Rectal smooth muscle tissue (tissue), 1 donor: ENCODE measurements at regions not wholly inside any gene's neighbourhood (a gene's known extent, or its start where the extent isn't known, plus 50 kb on each side); places are given as distances from the start of the nearest gene placed in this dataset.

Experiments
- H3K27ac ChIP-seq: one replicate; pipeline ENCODE4 v1.7.0; 2013; ENCODE audit warnings: low read depth, low read length, inconsistent platforms
- H3K27me3 ChIP-seq: one replicate; pipeline ENCODE4 v1.7.0; 2013; ENCODE audit warnings: low read length; ENCODE audit not compliant: control insufficient read depth, insufficient read depth
- H3K36me3 ChIP-seq: one replicate; pipeline ENCODE4 v1.7.0; 2013; ENCODE audit warnings: low read length; ENCODE audit not compliant: control insufficient read depth, insufficient read depth
- H3K4me1 ChIP-seq: one replicate; pipeline ENCODE4 v1.7.0; 2013; ENCODE audit warnings: low read length; ENCODE audit not compliant: control insufficient read depth, insufficient read depth
- H3K4me3 ChIP-seq: one replicate; pipeline ENCODE4 v1.7.0; 2013; ENCODE audit warnings: low read length
- H3K9ac ChIP-seq: one replicate; pipeline ENCODE4 v1.7.0; 2013; ENCODE audit warnings: low read length

DNA sequence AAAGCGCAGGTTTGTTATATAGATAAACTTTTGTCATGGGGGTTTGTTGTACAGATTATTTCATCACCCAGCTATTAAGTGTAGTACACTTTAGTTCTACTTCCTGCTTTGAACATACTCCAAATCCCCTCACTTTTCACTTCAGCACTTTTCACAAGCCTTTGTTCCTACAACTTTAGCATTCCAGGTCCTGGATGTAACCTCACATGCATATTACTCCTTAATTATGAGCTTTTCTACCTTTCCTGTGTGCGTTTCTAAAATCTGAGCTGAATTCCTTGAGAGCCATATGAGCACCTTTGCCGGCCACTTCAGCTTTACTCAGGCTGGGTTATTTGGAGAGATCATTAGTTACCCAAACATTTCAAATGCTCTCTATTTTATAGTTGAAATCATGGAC is 179.2 kb upstream of the TNFAIP3 start:
- no peak overlapping the region for H3K9ac ChIP-seq
- H3K27ac ChIP-seq = no peak overlapping the region
- H3K27me3 ChIP-seq = no peaks in the 10 kb centered on the region
- no peak overlapping the region for H3K4me3 ChIP-seq
- H3K4me1 ChIP-seq = no peaks in the 10 kb centered on the region
- no peaks in the 10 kb centered on the region for H3K36me3 ChIP-seq

- Histone ChIP-seq H3K9ac (no peak overlapping the region), H3K36me3 (no peaks in the 10 kb centered on the region), H3K27ac (no peak overlapping the region), H3K27me3 (no peaks in the 10 kb centered on the region), H3K4me3 (no peak overlapping the region), H3K4me1 (no peaks in the 10 kb centered on the region)
Measured at GRCh38 chr6:137688230-137688971, 178.7 kb upstream of the TNFAIP3 start.

- Histone ChIP-seq H3K36me3 (no peaks in the 10 kb centered on the region), H3K4me1 (no peaks in the 10 kb centered on the region), H3K9ac (no peak overlapping the region), H3K4me3 (no peak overlapping the region), H3K27ac (no peak overlapping the region), H3K27me3 (no peaks in the 10 kb centered on the region)
Measured at GRCh38 chr6:137689377-137689776, 177.7 kb upstream of the TNFAIP3 start.

DNA sequence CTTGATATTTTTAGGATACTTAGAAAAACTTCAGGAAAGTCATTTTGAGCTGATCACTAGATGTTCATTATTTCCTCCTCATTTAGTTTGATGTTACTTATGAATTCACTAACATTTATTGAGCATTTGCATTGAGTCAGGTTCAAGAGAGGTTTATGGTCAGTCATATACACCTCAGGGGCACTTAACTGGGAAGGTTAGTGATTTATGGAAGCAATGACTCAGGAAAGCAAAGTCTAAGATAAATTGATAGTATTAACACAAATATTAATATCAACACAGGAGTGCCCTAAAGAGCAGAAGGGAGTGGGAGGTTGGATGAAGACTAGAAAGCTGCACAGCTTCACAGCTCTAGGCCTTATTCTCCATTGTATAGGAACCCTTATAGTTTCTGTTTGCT is 177.0 kb upstream of the TNFAIP3 start:
- H3K9ac ChIP-seq = no peak overlapping the region
- no peak overlapping the region for H3K27ac ChIP-seq

DNA sequence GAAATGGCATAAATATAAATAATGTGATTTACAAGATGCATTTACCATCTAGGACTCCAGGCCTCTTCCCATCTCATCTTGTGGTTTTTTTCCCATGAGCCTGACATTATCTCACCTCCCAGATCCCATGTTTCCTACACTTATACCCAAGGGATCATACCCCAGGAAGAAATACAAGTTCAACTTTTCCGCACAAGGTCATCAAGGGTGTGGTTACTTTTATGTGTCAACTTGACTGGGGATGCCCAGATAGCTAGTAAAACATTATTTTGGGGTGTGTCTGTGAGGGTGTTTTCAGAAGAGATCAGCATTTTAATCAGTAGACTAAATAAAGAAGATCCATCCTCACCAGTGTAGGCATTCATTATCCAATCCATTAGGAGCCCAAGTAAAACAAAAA is 176.3 kb upstream of the TNFAIP3 start:
- H3K36me3 ChIP-seq = no peaks in the 10 kb centered on the region
- no peak overlapping the region for H3K9ac ChIP-seq
- no peak overlapping the region for H3K4me3 ChIP-seq
- H3K27ac ChIP-seq = no peak overlapping the region
- H3K27me3 ChIP-seq = no peaks in the 10 kb centered on the region
- peaks cover 2% of the 10 kb centered on the region for H3K4me1 ChIP-seq

More for the DNA sequence above, 177.0 kb upstream of the TNFAIP3 start:
- Histone ChIP-seq H3K4me3 (no peak overlapping the region), H3K27me3 (no peaks in the 10 kb centered on the region), H3K36me3 (no peaks in the 10 kb centered on the region), H3K4me1 (no peaks in the 10 kb centered on the region)

DNA sequence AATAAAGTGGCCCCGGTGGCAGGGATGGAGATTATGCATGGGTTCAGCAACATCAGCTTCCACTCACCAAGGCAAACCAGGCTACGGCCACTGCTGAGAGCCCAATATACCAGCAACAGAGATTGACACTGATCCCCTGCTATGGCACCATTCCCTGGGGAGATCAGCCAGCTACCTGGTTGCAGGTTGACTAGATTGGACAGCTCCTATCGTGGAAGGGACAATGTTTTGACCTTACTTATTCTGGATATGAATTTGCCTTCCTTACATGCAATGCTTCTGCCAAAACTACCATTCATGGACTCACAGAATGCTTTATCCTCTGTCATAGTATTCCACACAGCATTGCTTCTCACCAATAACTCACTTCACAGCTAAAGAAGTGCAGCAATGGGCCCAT is 174.8 kb upstream of the TNFAIP3 start:
- Histone ChIP-seq H3K4me1 (peaks cover 3% of the 10 kb centered on the region), H3K36me3 (no peaks in the 10 kb centered on the region), H3K27ac (no peak overlapping the region), H3K9ac (no peak overlapping the region), H3K4me3 (no peak overlapping the region), H3K27me3 (no peaks in the 10 kb centered on the region)

DNA sequence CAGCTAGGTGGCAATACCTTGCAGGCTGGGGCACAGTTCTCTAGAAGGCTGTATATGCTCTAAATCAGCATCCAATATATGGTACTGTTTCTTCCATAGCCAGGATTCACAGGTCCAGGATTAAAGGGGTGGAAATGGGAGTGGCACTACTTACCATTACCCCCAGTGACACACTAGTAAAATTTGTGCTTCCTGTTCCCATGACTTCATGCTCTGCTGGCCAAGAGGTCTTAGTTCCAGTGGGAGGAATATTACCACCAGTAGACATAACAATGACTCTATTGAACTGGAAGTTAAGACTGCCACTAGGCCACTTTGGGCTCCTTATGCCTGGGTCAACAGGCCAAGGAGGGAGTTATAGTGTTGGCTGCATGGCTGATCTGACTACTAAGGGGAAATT is 174.3 kb upstream of the TNFAIP3 start:
- H3K27ac ChIP-seq = no peak overlapping the region
- H3K4me3 ChIP-seq = no peak overlapping the region
- no peaks in the 10 kb centered on the region for H3K27me3 ChIP-seq
- H3K36me3 ChIP-seq = no peaks in the 10 kb centered on the region
- peaks cover 5% of the 10 kb centered on the region for H3K4me1 ChIP-seq
- no peak overlapping the region for H3K9ac ChIP-seq

DNA sequence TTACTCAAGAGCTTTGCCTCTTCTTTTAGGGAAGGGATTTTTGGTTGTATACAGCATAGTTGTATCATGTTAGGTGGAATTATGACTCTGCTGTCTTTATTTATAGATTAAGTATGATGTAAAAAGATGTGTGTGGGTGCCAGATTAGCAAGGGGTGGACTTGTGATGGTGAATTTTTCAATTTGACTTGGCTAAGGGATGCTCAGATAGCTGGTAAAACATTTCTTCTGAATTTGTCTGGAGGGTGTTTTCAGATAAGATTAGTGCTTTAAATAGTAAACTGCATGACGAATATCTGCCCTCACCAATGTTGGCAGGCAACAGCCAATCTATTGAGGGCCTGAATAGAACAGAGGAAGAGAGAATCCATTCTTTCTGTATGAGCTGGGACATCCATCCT is 173.3 kb upstream of the TNFAIP3 start:
- Histone ChIP-seq H3K4me3 (no peak overlapping the region), H3K4me1 (peaks cover 5% of the 10 kb centered on the region), H3K9ac (no peak overlapping the region), H3K36me3 (no peaks in the 10 kb centered on the region), H3K27ac (no peak overlapping the region), H3K27me3 (no peaks in the 10 kb centered on the region)

- no peak overlapping the region for H3K9ac ChIP-seq
- no peaks in the 10 kb centered on the region for H3K36me3 ChIP-seq
- H3K4me1 ChIP-seq = peaks cover 5% of the 10 kb centered on the region
- no peak overlapping the region for H3K4me3 ChIP-seq
- no peaks in the 10 kb centered on the region for H3K27me3 ChIP-seq
- H3K27ac ChIP-seq = peak overlapping the region; percentile 44
Measured at GRCh38 chr6:137696765-137697164, 170.3 kb upstream of the TNFAIP3 start.

DNA sequence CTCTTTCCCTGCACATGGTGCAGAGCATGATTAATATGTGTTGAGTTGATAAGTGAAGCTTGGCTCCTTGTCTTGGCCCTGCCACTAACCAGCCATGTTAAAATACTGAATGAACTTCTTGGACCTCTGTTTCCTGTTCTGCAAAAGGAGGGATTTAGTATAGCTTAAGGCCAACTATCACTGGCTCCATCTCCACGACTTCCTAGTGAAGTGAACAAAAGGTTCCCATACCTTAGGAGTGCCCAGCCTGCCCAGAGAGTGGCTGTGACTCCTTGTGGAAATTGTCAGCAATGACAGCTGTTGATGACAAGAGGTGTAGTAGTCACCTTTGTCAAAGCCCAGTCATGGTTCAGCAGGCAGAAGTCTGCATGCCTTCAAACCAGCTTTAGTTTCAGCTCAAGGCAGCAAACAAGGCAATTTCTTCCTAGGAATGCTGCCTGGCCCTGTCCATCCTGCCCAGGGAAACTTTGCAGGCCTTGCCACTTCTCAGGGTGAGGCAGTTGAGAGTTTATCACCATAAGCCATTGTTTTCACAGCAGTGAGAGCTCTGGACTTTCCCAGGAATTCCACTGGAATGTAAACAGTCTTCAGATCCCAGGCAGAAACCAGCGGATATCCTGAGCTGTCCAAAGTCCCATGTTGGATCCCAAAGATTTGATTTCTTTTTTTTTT is 169.7 kb upstream of the TNFAIP3 start:
- no peak overlapping the region for H3K4me3 ChIP-seq
- no peak overlapping the region for H3K9ac ChIP-seq
- peaks cover 5% of the 10 kb centered on the region for H3K4me1 ChIP-seq
- no peaks in the 10 kb centered on the region for H3K36me3 ChIP-seq
- H3K27me3 ChIP-seq = no peaks in the 10 kb centered on the region
- H3K27ac ChIP-seq = peak overlapping the region; percentile 44

- peaks cover 5% of the 10 kb centered on the region for H3K4me1 ChIP-seq
- no peaks in the 10 kb centered on the region for H3K27me3 ChIP-seq
- no peak overlapping the region for H3K4me3 ChIP-seq
- H3K9ac ChIP-seq = no peak overlapping the region
- H3K27ac ChIP-seq = peak overlapping the region; percentile 34
- H3K36me3 ChIP-seq = no peaks in the 10 kb centered on the region
Measured at GRCh38 chr6:137698636-137699030, 168.4 kb upstream of the TNFAIP3 start.

GRCh38 chr6:137699031-137699683 is 167.9 kb upstream of the TNFAIP3 start:
- Histone ChIP-seq H3K27me3 (no peaks in the 10 kb centered on the region), H3K27ac (peak overlapping the region; percentile 34), H3K4me1 (peaks cover 5% of the 10 kb centered on the region), H3K4me3 (no peak overlapping the region), H3K36me3 (no peaks in the 10 kb centered on the region), H3K9ac (no peak overlapping the region)
